Mammary epithelial cell (primary cell): ENCODE measurements at regions not wholly inside any gene's neighbourhood (a gene's known extent, or its start where the extent isn't known, plus 50 kb on each side); places are given as distances from the start of the nearest gene placed in this dataset.
"Not testable (repeated sequence)": the region's sequence is repeated elsewhere in the genome, so short reads cannot be mapped to it uniquely, and the experiment has no call there.

Source experiments
- CTCF ChIP-seq, 2 donors: IDR thresholded peaks in 1 of 2; conservative IDR thresholded peaks in 1 of 2; 2 replicates each; pipeline ENCODE4 v1.5.1; 2011 to 2012; ENCODE audit warnings: inconsistent platforms in 2 of 2, low read length in 2 of 2, mild to moderate bottlenecking in 2 of 2, control low read depth in 1 of 2, low read depth in 1 of 2; ENCODE audit not compliant: insufficient read depth in 1 of 2; ENCODE audit errors: extremely low read depth in 1 of 2
- EZH2 ChIP-seq: IDR thresholded peaks from 2 replicates; pipeline ENCODE4 v1.6.1; 2012; ENCODE audit warnings: low read length, inconsistent platforms, borderline replicate concordance

GRCh38 chr5:89630064-89630463 lies 747.1 kb upstream of the MEF2C start:
- TF ChIP-seq CTCF (conservative IDR thresholded peaks at IDR 0.05 in 1 of 2, IDR thresholded peaks at IDR 0.05 in 1 of 2; ENCODE audit: extremely low read depth in 1 of 2, insufficient read depth in 1 of 2, low read depth in 1 of 2, low read length in 2 of 2); EZH2: not testable (repeated sequence)
